WTC11 (cell line): ENCODE measurements at regions not wholly inside any gene's neighbourhood (a gene's known extent, or its start where the extent isn't known, plus 50 kb on each side); places are given as distances from the start of the nearest gene placed in this dataset.

Experiments used
- ATAC-seq: fragments of 200-7000 bp; cut with Tn5 transposase; 2 replicates; pipeline ENCODE4 v1.10.0; 2021; ENCODE audit warnings: mild to moderate bottlenecking, moderate library complexity
- CTCF ChIA-PET: fragments of 300-600 bp; sonication (Branson Sonifier 250); formaldehyde crosslinking; loops from one replicate; lab custom pipeline; 2021; ENCODE audit warnings: antibody characterized with exemption; lab: Charles Lee
- POLR2A ChIA-PET: fragments of 350-600 bp; sonication (Branson Sonifier 250); formaldehyde crosslinking; loops from one replicate; lab custom pipeline; 2021; ENCODE audit warnings: antibody characterized with exemption; lab: Charles Lee
- DNase-seq: peaks from one replicate; pipeline ENCODE4 v3.0.0; 2021; ENCODE audit warnings: low spot score
- H3K27ac Mint-ChIP-seq: 2 replicates; pipeline ENCODE4 v1.8.0; 2021; ENCODE audit warnings: mixed read lengths
- H3K27me3 Mint-ChIP-seq: 2 replicates; pipeline ENCODE4 v1.8.0; 2021; ENCODE audit warnings: low read depth, mild to moderate bottlenecking, moderate library complexity, mixed read lengths
- H3K36me3 Mint-ChIP-seq: 2 replicates; pipeline ENCODE4 v1.8.0; 2021; ENCODE audit warnings: mixed read lengths
- H3K4me1 Mint-ChIP-seq: 2 replicates; pipeline ENCODE4 v1.8.0; 2022; ENCODE audit warnings: mixed read lengths
- H3K4me3 Mint-ChIP-seq: 2 replicates; pipeline ENCODE4 v1.8.0; 2021; ENCODE audit warnings: mild to moderate bottlenecking, moderate library complexity, mixed read lengths
- H3K9me3 Mint-ChIP-seq: 2 replicates; pipeline ENCODE4 v1.8.0; 2021; ENCODE audit warnings: mixed read lengths
- AFF4 ChIP-seq: sonication (generic); formaldehyde crosslinking; IDR thresholded peaks from 2 replicates; pipeline ENCODE4 v1.8.1; 2023; ENCODE audit warnings: mild to moderate bottlenecking, missing genetic modification reagents, borderline replicate concordance
- AR ChIP-seq: fragments of 250-450 bp; sonication (Bioruptor Pico); IDR thresholded peaks from 2 replicates; pipeline ENCODE4 v1.9.0; 2021; ENCODE audit warnings: mild to moderate bottlenecking
- ARID4B ChIP-seq: sonication (generic); formaldehyde crosslinking; IDR thresholded peaks from 2 replicates; pipeline ENCODE4 v1.8.0; 2023; ENCODE audit warnings: missing genetic modification reagents, mild to moderate bottlenecking, borderline replicate concordance
- CDX4 ChIP-seq: fragments of 250-450 bp; sonication (Bioruptor Pico); IDR thresholded peaks from 2 replicates; pipeline ENCODE4 v1.9.0; 2021; ENCODE audit warnings: moderate library complexity, mild to moderate bottlenecking, inconsistent platforms, borderline replicate concordance
- E2F4 ChIP-seq: sonication (generic); formaldehyde crosslinking; IDR thresholded peaks from 2 replicates; pipeline ENCODE4 v1.8.1; 2022; ENCODE audit warnings: low read depth, mild to moderate bottlenecking, moderate library complexity, missing genetic modification reagents, borderline replicate concordance
- ELF4 ChIP-seq: sonication (generic); formaldehyde crosslinking; IDR thresholded peaks from 2 replicates; pipeline ENCODE4 v1.8.1; 2022; ENCODE audit warnings: low read depth, mild to moderate bottlenecking, moderate library complexity, missing genetic modification reagents
- ESRRA ChIP-seq: sonication (generic); formaldehyde crosslinking; IDR thresholded peaks from 2 replicates; pipeline ENCODE4 v1.8.1; 2022; ENCODE audit warnings: mild to moderate bottlenecking, missing genetic modification reagents, borderline replicate concordance
- GABPB1 ChIP-seq: sonication (generic); formaldehyde crosslinking; IDR thresholded peaks from 2 replicates; pipeline ENCODE4 v1.8.1; 2023; ENCODE audit warnings: mild to moderate bottlenecking, missing genetic modification reagents
- HMGXB4 ChIP-seq: sonication (generic); formaldehyde crosslinking; IDR thresholded peaks from 2 replicates; pipeline ENCODE4 v1.8.1; 2023; ENCODE audit warnings: mild to moderate bottlenecking, moderate library complexity, missing genetic modification reagents
- MLX ChIP-seq: sonication (generic); formaldehyde crosslinking; IDR thresholded peaks from 2 replicates; pipeline ENCODE4 v1.8.1; 2023; ENCODE audit warnings: mild to moderate bottlenecking, missing genetic modification reagents, moderate library complexity
- NR2C2 ChIP-seq: sonication (generic); formaldehyde crosslinking; IDR thresholded peaks from 2 replicates; pipeline ENCODE4 v1.8.0; 2022; ENCODE audit warnings: mild to moderate bottlenecking, missing genetic modification reagents
- OVOL2 ChIP-seq: fragments of 250-450 bp; sonication (Bioruptor Pico); IDR thresholded peaks from 2 replicates; pipeline ENCODE4 v1.9.0; 2021; ENCODE audit warnings: mild to moderate bottlenecking, borderline replicate concordance
- PRDM15 ChIP-seq: sonication (generic); formaldehyde crosslinking; IDR thresholded peaks from 2 replicates; pipeline ENCODE4 v1.8.0; 2022; ENCODE audit warnings: missing genetic modification reagents
- SMAD4 ChIP-seq: sonication (generic); formaldehyde crosslinking; IDR thresholded peaks from 2 replicates; pipeline ENCODE4 v1.8.0; 2022; ENCODE audit warnings: mild to moderate bottlenecking, missing genetic modification reagents
- ZBTB21 ChIP-seq: sonication (generic); formaldehyde crosslinking; IDR thresholded peaks from 2 replicates; pipeline ENCODE4 v1.8.1; 2023; ENCODE audit warnings: mild to moderate bottlenecking, missing genetic modification reagents, borderline replicate concordance
- ZNF138 ChIP-seq: sonication (generic); formaldehyde crosslinking; conservative IDR thresholded peaks from 2 replicates; pipeline ENCODE4 v1.8.1; 2022; ENCODE audit warnings: mild to moderate bottlenecking, moderate library complexity, missing genetic modification reagents
- ZNF219 ChIP-seq: sonication (generic); formaldehyde crosslinking; IDR thresholded peaks from 2 replicates; pipeline ENCODE4 v1.8.0; 2023; ENCODE audit warnings: missing genetic modification reagents, mild to moderate bottlenecking, borderline replicate concordance
- ZNF317 ChIP-seq: sonication (generic); formaldehyde crosslinking; IDR thresholded peaks from 2 replicates; pipeline ENCODE4 v1.8.1; 2023; ENCODE audit warnings: low read depth, mild to moderate bottlenecking, moderate library complexity, missing genetic modification reagents, borderline replicate concordance

- Mint-ChIP-seq H3K4me1 (peaks cover 17% of the 10 kb centered on the region), H3K27ac (no peak overlapping the region), H3K36me3 (peaks cover 14% of the 10 kb centered on the region), H3K9me3 (peaks cover 20% of the 10 kb centered on the region), H3K4me3 (no peak overlapping the region), H3K27me3 (0 out of 2 replicates have a peak, but pooled peaks cover 3% of the 10 kb centered on the region)
- no peak for ATAC-seq
- DNase-seq = no peak
- ChIA-PET POLR2A (no interaction called here), CTCF (no interaction called here)
- TF ChIP-seq AFF4 (no peak), E2F4 (CRISPR knock-in tag) (no peak), ZNF317 (no peak), AR (CRISPR knock-in tag) (no peak), NR2C2 (CRISPR knock-in tag) (no peak), ZNF138 (CRISPR knock-in tag) (no peak), ZBTB21 (CRISPR knock-in tag) (no peak), PRDM15 (CRISPR knock-in tag) (no peak), CDX4 (CRISPR knock-in tag) (no peak), HMGXB4 (no peak), ELF4 (no peak), ESRRA (no peak), ZNF219 (no peak), MLX (CRISPR knock-in tag) (no peak), SMAD4 (no peak), OVOL2 (CRISPR knock-in tag) (no peak), GABPB1 (CRISPR knock-in tag) (no peak), ARID4B (CRISPR knock-in tag) (no peak)
Measured at GRCh38 chr16:47905771-47906170, 250.0 kb downstream of the ABCC12 start.
